GM20000 (cell line): ENCODE measurements at regions not wholly inside any gene's neighbourhood (a gene's known extent, or its start where the extent isn't known, plus 50 kb on each side); places are given as distances from the start of the nearest gene placed in this dataset.
"Not testable (repeated sequence)": the region's sequence is repeated elsewhere in the genome, so short reads cannot be mapped to it uniquely, and the experiment has no call there.

Source experiments
- DNase-seq: peaks from one replicate; pipeline ENCODE4 v3.0.0; 2012; ENCODE audit warnings: low spot score
- TF ChIP-seq, protein P1 (sequence below): IDR thresholded peaks from 2 replicates; pipeline ENCODE4 v1.5.1; 2012; ENCODE audit warnings: mild to moderate bottlenecking, control low read depth; ENCODE audit errors: extremely low read depth, missing control alignments

DNA sequence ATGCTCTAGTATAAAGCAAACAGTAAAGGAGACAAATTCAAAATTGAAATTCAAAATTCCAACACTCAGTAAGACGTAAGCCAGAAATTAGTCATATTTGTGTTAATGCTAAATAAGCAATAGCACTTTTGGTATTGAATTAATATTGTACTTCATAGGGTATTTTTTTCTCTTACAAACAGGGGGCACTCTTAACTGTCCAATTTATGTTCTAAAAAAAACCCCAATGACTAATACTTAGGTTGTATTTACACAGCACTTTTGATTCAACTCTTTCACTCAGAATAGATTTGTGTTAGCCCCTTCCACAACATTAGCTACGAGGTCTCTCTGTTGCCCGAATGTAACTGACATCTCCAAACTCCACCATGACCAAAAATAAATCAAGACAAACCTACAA, 284.9 kb upstream of the COBL start:
- TF ChIP-seq, protein P1, sequence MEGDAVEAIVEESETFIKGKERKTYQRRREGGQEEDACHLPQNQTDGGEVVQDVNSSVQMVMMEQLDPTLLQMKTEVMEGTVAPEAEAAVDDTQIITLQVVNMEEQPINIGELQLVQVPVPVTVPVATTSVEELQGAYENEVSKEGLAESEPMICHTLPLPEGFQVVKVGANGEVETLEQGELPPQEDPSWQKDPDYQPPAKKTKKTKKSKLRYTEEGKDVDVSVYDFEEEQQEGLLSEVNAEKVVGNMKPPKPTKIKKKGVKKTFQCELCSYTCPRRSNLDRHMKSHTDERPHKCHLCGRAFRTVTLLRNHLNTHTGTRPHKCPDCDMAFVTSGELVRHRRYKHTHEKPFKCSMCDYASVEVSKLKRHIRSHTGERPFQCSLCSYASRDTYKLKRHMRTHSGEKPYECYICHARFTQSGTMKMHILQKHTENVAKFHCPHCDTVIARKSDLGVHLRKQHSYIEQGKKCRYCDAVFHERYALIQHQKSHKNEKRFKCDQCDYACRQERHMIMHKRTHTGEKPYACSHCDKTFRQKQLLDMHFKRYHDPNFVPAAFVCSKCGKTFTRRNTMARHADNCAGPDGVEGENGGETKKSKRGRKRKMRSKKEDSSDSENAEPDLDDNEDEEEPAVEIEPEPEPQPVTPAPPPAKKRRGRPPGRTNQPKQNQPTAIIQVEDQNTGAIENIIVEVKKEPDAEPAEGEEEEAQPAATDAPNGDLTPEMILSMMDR = no peak
- DNase-seq = no peak

DNA sequence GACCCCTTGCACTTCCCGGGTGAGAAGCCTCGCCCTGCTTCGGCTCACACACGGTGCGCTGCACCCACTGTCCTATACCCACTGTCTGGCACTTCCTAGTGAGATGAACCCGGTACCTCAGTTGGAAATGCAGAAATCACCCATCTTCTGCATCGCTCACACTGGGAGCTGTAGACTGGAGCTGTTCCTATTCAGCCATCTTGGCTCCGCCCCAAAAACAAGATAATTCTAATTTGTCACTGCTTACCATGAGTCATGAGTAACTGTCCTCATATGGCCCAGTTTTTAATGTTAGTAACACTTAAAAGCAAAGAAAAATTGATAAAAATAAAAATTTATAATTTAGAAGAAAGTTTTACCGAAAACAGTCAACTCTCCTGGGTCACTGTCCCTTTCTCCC, 283.3 kb upstream of the COBL start:
- not testable (repeated sequence) for DNase-seq

DNA sequence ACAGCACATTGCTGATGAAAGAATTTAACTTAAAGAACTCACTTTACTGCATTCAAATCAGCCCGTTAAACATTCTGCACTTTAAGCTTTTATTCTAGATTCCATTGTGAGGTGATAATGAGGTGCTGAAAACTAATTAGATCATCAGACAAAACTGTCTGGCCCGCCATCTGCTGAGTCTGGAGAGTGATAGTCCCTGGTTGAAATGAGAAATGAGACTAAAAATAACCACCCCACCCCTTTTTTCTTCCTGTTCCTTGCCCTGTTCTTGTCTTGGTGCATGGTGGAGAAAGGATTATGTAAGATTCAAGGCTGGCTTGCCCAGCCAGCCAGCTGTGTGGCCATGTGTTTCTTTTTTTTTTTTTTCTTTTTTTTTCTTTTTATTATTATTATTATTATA, 277.0 kb upstream of the COBL start:
- no peak for DNase-seq
- TF ChIP-seq, protein P1 = no peak

DNA sequence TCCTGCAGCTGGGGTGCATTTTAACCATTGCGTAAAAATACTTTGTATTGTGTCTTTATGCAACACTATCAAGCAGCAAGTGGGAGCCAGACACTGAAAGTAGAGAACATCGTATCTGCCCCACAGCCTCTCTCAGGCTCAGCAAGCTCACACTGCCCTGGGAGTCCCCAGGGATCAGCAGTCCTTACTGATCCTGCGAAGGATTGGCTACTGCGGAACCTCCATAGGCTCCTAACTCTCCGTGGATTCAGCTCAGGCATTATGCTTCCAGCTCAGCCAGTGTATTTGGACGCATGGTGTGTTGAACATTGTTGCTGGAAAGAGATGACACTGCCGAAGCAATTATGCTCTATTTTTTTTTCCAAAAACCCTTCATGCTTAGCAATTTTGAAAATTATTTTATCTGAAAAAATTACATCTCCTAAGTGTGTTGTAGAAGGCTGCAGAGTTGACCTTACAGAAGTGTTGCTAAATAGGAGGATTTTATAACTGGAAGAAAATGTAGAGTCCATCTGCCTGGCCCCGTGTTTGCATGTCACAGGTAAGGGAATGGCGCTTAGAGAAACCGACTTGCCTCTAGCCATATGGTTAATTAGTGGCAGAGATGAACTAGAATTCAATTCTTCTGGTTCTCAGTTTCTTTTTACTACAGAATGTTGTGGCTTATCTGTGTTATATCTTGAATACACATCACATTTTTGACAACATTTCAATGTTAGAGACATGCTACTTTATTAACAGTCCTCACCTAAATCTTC, 276.4 kb upstream of the COBL start:
- TF ChIP-seq, protein P1 = no peak
- no peak for DNase-seq

DNA sequence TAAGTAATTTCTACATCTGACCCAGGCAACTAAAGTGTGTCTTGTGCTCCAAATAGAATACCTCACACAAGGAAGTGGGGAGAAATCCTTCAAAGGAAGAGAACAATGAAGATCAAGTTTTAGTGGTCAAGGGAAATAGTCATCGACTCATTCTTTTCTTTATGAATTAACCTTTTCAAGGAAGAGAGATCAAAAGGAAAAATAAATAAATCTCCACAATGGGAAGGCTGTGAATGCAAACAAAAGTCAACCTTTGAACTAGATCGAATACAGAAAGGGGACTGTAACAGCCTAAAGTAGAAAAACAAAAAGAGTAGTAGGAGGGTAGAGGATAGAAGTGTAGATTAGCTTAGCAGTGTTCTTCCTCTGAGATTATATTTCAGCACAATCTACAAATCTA, 274.6 kb upstream of the COBL start:
- TF ChIP-seq, protein P1 = no peak
- DNase-seq = no peak

DNA sequence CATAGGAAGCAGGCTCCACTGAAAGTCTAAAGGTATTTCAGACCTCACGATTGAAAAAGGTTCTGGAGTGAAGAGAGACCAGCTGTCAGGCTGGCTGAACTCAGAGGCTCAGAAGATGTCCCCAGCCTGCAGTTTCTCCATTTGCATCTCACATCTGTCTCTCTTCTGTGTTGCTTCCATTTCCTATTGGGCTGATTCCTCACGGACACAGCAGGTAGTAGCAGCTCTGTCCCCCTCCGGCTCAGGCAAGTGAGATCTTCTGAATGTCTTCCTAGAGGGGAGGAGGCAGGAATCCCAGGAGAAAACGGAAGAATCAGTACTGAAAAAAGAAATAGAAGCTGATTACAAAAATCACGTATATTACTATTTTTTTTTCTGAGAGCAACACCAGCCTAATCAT, 274.1 kb upstream of the COBL start:
- DNase-seq = no peak
- TF ChIP-seq, protein P1 = no peak

DNA sequence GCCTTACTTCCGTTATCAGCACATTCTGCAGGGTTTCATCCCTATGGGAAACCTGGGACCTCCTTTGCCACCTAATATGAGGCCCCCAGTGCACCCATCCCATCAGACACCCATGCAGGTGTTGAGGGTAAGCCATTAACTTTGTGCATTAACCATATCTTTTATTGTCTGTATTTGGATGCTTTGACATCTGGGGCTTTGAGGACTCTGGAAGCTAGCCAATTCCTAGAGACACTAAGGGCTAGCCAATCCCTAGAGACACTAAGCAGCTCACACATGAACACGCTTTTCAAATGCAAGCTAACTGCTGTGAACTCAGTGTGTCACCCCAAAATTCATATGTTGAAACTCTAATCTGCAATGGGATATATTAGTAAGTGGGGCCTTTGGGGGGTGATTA, 272.5 kb upstream of the COBL start:
- TF ChIP-seq, protein P1 = no peak
- DNase-seq = no peak

DNA sequence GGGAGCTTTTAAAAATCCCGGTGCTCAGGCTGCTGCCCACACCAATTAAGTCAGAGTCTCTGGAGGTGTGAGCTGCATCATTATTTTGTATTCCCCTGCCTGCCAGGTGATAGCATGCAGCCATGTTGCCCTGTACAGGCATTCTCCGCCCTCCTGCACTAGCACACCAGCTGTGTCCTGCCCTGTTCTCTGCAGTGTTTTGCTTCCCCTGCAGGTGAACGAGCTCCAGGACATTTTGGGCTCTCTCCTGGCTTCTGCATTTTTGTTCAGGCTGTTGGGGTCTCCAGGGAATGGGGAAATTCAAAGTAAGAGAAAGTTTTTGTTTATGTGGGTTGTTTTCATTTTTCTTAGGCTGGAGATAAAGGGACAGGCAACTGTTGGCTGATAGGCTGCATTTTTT, 271.0 kb upstream of the COBL start:
- DNase-seq = no peak
- TF ChIP-seq, protein P1 = no peak
